Transverse colon (tissue), 4 donors: ENCODE measurements at regions not wholly inside any gene's neighbourhood (a gene's known extent, or its start where the extent isn't known, plus 50 kb on each side); places are given as distances from the start of the nearest gene placed in this dataset.

Experiments
- DNase-seq: peaks from one replicate; pipeline ENCODE4 v3.0.0-alpha.2; 2019
- H3K27ac ChIP-seq, 4 donors: fragments of 200-600 bp; sonication (generic); 2 replicates each; pipeline ENCODE4 v1.5.1; 2016 to 2018; ENCODE audit warnings: inconsistent platforms in 4 of 4
- H3K27me3 ChIP-seq: fragments of 200-600 bp; sonication (generic); 2 replicates; pipeline ENCODE4 v1.5.1; 2017; ENCODE audit warnings: inconsistent platforms
- H3K36me3 ChIP-seq, 4 donors: fragments of 200-600 bp; sonication (generic); 2 replicates each; pipeline ENCODE4 v1.5.1; 2017 to 2019; ENCODE audit warnings: inconsistent platforms in 4 of 4
- H3K4me1 ChIP-seq, 4 donors: fragments of 200-600 bp; sonication (generic); 2 replicates each; pipeline ENCODE4 v1.5.1; 2017 to 2020; ENCODE audit warnings: inconsistent platforms in 4 of 4
- H3K4me3 ChIP-seq, 4 donors: fragments of 200-600 bp; sonication (generic); 1 replicate in 1 of 4; 2 replicates in 3 of 4; pipeline versions ENCODE4 v1.5.1 to v1.6.1; 2017 to 2019; ENCODE audit warnings: inconsistent platforms in 4 of 4
- H3K9me3 ChIP-seq, 2 donors: fragments of 200-600 bp; sonication (generic); 2 replicates each; pipeline ENCODE4 v1.5.1; 2017 to 2019; ENCODE audit warnings: inconsistent platforms in 2 of 2
- CTCF ChIP-seq, 5 experiments: fragments of 200-600 bp in 3 of 5; fragments of 450-650 bp in 2 of 5; sonication (generic) in 3 of 5; IDR thresholded peaks; 1 replicate in 2 of 5; 2 replicates in 3 of 5; pipeline ENCODE4 v1.5.1; 2016 to 2017; ENCODE audit warnings: antibody characterized with exemption in 5 of 5, inconsistent platforms in 3 of 5, mild to moderate bottlenecking in 2 of 5, moderate library complexity in 1 of 5
- EP300 ChIP-seq: sonication (generic); formaldehyde crosslinking; IDR thresholded peaks from one replicate; pipeline ENCODE4 v1.6.1; 2017; ENCODE audit warnings: antibody characterized with exemption, low read depth
- POLR2A ChIP-seq: fragments of 450-650 bp; IDR thresholded peaks from one replicate; pipeline ENCODE4 v1.6.1; 2016; ENCODE audit warnings: antibody characterized with exemption, mild to moderate bottlenecking, moderate library complexity
- POLR2AphosphoS5 ChIP-seq, 3 donors: sonication (generic); formaldehyde crosslinking; IDR thresholded peaks; one replicate each; pipeline ENCODE4 v1.6.1; 2016; ENCODE audit warnings: antibody characterized with exemption in 3 of 3
- WGBS, 2 donors: methylation state at CpG; one replicate each; pipeline ENCODE4 v1.1.5; 2018; ENCODE audit warnings: low coverage in 1 of 2; 5-methylcytosine and 5-hydroxymethylcytosine counted together
- in situ Hi-C, 4 donors: fragments of 200-750 bp; cut with MboI; loops; one replicate each; pipeline versions ENCODE4 v1.15.0 to v1.15.1; 2017; ENCODE audit warnings: low sequenced_read_pairs in 3 of 4, low pct_ligation_motif_present in 1 of 4, low pct_unique_long_range_greater_than_20kb in 1 of 4
- intact Hi-C: fragments of 100-400 bp; cut with DNase I; formaldehyde crosslinking; loops from one replicate; pipeline ENCODE4 v1.15.1; 2023; ENCODE audit warnings: low total_unique reads

GRCh38 chr2:403682-404081, 115.8 kb upstream of the ALKAL2 start:
- intact Hi-C loops, result no loop called here
- Histone ChIP-seq H3K4me1 (no peaks in the 10 kb centered on the region), H3K36me3 (no peaks in the 10 kb centered on the region), H3K9me3 (no peaks in the 10 kb centered on the region), H3K27ac (no peak overlapping the region), H3K27me3 (no peaks in the 10 kb centered on the region), H3K4me3 (no peak overlapping the region)
- in situ Hi-C loops, result no loop called here
- no peak for DNase-seq
- TF ChIP-seq POLR2A, result no peak
- no peak for TF ChIP-seq EP300
- TF ChIP-seq CTCF (IDR thresholded peaks at IDR 0.05), result no peak
- TF ChIP-seq POLR2AphosphoS5 (IDR thresholded peaks at IDR 0.05), result no peak

GRCh38 chr2:402721-403120, 114.8 kb upstream of the ALKAL2 start:
- Histone ChIP-seq H3K27ac (no peak overlapping the region), H3K27me3 (no peaks in the 10 kb centered on the region), H3K36me3 (no peaks in the 10 kb centered on the region), H3K9me3 (no peaks in the 10 kb centered on the region), H3K4me1 (no peaks in the 10 kb centered on the region), H3K4me3 (no peak overlapping the region)
- intact Hi-C loops, result no loop called here
- in situ Hi-C loops, result no loop called here
- WGBS, 2 donors, result 88 to 92% methylated on average over 2 to 3 of the region's 3 CpGs
- TF ChIP-seq CTCF (IDR thresholded peaks at IDR 0.05) (no peak), POLR2AphosphoS5 (IDR thresholded peaks at IDR 0.05) (no peak), POLR2A (no peak), EP300 (no peak)
- no peak for DNase-seq

GRCh38 chr2:402206-402605, 114.3 kb upstream of the ALKAL2 start:
- Histone ChIP-seq H3K9me3 (no peaks in the 10 kb centered on the region), H3K4me3 (no peak overlapping the region), H3K27me3 (no peaks in the 10 kb centered on the region), H3K4me1 (no peaks in the 10 kb centered on the region), H3K36me3 (no peaks in the 10 kb centered on the region), H3K27ac (no peak overlapping the region)
- intact Hi-C loops (no loop called here), in situ Hi-C loops (no loop called here)
- TF ChIP-seq CTCF (IDR thresholded peaks at IDR 0.05) (no peak), EP300 (no peak), POLR2AphosphoS5 (IDR thresholded peaks at IDR 0.05) (no peak)
- WGBS, 2 donors, result 97% methylated on average over 3 of the region's 3 CpGs; no CpG with 5 or more reads in 1 of the 2 donors
- DNase-seq, result no peak

GRCh38 chr2:401019-401679, 113.3 kb upstream of the ALKAL2 start:
- H3K9me3 ChIP-seq, result no peaks in the 10 kb centered on the region
- in situ Hi-C loops, result no loop called here
- H3K4me1 ChIP-seq, result no peaks in the 10 kb centered on the region
- intact Hi-C loops, result no loop called here
- H3K27me3 ChIP-seq, result no peaks in the 10 kb centered on the region
- no peaks in the 10 kb centered on the region for H3K36me3 ChIP-seq
- TF ChIP-seq POLR2AphosphoS5 (IDR thresholded peaks at IDR 0.05) (no peak), EP300 (no peak), POLR2A (no peak), CTCF (IDR thresholded peaks at IDR 0.05) (no peak)
- no peak overlapping the region for H3K4me3 ChIP-seq
- 83 to 89% methylated on average over 1 to 14 of the region's 14 CpGs for WGBS, 2 donors
- no peak overlapping the region for H3K27ac ChIP-seq
- no peak for DNase-seq
